WERI-Rb-1 (cell line): ENCODE measurements at regions not wholly inside any gene's neighbourhood (a gene's known extent, or its start where the extent isn't known, plus 50 kb on each side); places are given as distances from the start of the nearest gene placed in this dataset.

Experiments
- DNase-seq: peaks from one replicate; pipeline ENCODE4 v3.0.0-alpha.2; 2020
- H3K27ac ChIP-seq: fragments of 250-450 bp; sonication (Bioruptor Pico); 2 replicates; pipeline ENCODE4 v1.5.1; 2020; ENCODE audit warnings: mild to moderate bottlenecking, moderate library complexity
- H3K27me3 ChIP-seq: fragments of 250-450 bp; sonication (Bioruptor Pico); 2 replicates; pipeline ENCODE4 v1.5.1; 2021; ENCODE audit warnings: mild to moderate bottlenecking, low read depth, moderate library complexity; ENCODE audit not compliant: insufficient read depth, severe bottlenecking
- H3K36me3 ChIP-seq: fragments of 250-450 bp; sonication (Bioruptor Pico); 2 replicates; pipeline ENCODE4 v1.5.1; 2020; ENCODE audit warnings: mild to moderate bottlenecking, moderate library complexity
- H3K4me3 ChIP-seq: 2 replicates; pipeline ENCODE4 v1.5.1; 2011; ENCODE audit warnings: low read depth, mild to moderate bottlenecking, control low read depth, low read length
- H3K9me3 ChIP-seq: fragments of 250-450 bp; sonication (Bioruptor Pico); 2 replicates; pipeline ENCODE4 v1.5.1; 2021; ENCODE audit warnings: mild to moderate bottlenecking, moderate library complexity; ENCODE audit not compliant: severe bottlenecking
- TF ChIP-seq, protein P1 (sequence below): IDR thresholded peaks from 2 replicates; pipeline ENCODE4 v1.5.1; 2011; ENCODE audit warnings: low read depth, mild to moderate bottlenecking, control low read depth, inconsistent platforms, low read length

DNA sequence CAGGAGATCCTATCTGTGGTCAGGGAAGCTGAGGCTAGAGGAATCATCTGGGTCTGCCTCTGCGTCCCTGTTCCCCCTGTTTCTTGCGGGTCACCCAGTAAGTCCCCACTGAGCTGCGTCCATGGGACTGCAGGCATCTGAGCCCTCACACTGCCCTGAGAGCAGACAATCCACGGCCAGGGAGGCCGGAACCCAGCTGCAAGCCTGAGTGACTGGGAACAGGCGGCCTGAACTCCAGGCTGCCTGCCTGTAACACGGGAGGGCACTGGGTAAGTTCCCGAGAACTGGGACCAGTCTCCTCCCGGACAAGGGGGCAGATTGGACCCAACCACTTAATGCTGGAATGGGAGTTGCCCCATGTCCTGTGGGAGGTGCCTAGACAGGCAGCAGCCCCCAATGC is 727.4 kb downstream of the BRD1 start:
- Histone ChIP-seq H3K27me3 (no peaks in the 10 kb centered on the region), H3K9me3 (no peaks in the 10 kb centered on the region), H3K4me3 (no peak overlapping the region), H3K36me3 (no peaks in the 10 kb centered on the region), H3K27ac (no peak overlapping the region)
- TF ChIP-seq, protein P1, sequence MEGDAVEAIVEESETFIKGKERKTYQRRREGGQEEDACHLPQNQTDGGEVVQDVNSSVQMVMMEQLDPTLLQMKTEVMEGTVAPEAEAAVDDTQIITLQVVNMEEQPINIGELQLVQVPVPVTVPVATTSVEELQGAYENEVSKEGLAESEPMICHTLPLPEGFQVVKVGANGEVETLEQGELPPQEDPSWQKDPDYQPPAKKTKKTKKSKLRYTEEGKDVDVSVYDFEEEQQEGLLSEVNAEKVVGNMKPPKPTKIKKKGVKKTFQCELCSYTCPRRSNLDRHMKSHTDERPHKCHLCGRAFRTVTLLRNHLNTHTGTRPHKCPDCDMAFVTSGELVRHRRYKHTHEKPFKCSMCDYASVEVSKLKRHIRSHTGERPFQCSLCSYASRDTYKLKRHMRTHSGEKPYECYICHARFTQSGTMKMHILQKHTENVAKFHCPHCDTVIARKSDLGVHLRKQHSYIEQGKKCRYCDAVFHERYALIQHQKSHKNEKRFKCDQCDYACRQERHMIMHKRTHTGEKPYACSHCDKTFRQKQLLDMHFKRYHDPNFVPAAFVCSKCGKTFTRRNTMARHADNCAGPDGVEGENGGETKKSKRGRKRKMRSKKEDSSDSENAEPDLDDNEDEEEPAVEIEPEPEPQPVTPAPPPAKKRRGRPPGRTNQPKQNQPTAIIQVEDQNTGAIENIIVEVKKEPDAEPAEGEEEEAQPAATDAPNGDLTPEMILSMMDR, result no peak
- no peak for DNase-seq

DNA sequence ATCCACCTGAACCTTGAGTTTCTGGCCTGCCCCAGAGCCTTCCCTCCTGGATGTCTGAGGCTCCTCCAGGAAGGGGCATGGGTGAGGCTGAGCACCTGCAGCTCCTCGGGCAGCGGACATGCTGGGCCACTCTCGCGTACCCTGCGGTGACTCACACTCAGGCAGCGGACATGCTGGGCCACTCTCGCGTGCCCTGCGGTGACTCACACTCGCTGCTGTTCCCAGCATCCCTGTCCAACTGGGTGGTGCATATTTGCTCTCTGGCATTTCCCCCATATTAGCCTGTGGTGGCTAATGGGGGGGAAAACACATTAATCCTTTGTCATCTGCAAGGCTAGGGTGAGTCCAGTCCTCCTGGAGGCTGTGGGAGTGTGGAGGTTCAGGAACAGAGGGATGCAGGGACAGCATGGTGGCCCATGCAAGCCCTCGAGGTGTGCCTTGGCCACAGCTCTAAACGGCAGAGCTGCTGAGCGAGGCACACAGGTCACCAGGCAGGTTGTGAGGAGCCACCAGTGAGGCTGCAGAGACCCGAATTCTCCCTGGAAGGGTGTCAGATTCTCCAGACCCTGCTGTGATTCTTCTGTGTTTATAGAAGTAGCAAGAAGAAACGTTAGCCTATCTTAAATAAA is 728.1 kb downstream of the BRD1 start:
- no peaks in the 10 kb centered on the region for H3K27me3 ChIP-seq
- H3K36me3 ChIP-seq, result no peaks in the 10 kb centered on the region
- no peaks in the 10 kb centered on the region for H3K9me3 ChIP-seq
- DNase-seq, result no peak
- no peak overlapping the region for H3K4me3 ChIP-seq
- no peak overlapping the region for H3K27ac ChIP-seq
- TF ChIP-seq, protein P1, result no peak

DNA sequence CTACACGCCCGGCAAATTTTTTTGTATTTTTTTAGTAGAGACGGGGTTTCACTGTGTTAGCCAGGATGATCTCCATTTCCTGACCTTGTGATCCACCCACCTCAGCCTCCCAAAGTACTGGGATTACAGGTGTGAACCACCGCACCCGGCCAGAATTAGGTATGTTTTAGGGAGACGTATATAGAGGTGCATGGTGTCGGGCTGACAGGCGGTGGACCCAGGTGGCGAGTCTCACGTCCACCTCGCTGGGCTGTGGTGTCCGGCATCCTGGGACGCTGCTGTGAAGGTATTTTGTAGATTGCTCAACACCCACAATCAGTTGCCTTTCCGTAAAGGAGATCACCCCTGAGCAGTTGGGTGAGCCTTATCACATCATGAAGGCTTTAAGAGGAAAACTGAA is 728.6 kb downstream of the BRD1 start:
- Histone ChIP-seq H3K27ac (no peak overlapping the region), H3K36me3 (no peaks in the 10 kb centered on the region), H3K9me3 (no peaks in the 10 kb centered on the region), H3K27me3 (no peaks in the 10 kb centered on the region), H3K4me3 (no peak overlapping the region)
- TF ChIP-seq, protein P1, result no peak
- DNase-seq, result no peak

DNA sequence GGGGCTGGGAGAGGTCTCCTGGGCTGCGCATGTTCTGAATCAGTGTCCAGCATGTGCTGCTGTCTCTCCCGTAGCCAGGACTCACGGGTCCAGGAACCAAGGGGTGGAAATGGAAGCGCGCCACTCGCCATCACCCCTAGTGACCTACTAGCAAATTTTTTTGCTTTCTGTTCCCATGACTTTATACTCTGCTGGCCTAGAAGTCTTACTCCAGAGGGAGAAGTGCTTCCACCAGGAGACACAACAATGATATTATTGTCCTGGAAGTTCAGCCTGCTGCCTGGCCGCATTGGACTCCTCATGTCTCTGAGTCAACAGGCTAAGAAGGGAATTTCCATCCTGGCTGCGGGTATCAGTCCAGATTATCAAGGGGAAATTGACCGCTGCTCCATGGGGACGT is 729.7 kb downstream of the BRD1 start:
- no peaks in the 10 kb centered on the region for H3K9me3 ChIP-seq
- TF ChIP-seq, protein P1, result no peak
- H3K4me3 ChIP-seq, result no peak overlapping the region
- H3K27me3 ChIP-seq, result no peaks in the 10 kb centered on the region
- no peak overlapping the region for H3K27ac ChIP-seq
- no peaks in the 10 kb centered on the region for H3K36me3 ChIP-seq
- DNase-seq, result no peak

DNA sequence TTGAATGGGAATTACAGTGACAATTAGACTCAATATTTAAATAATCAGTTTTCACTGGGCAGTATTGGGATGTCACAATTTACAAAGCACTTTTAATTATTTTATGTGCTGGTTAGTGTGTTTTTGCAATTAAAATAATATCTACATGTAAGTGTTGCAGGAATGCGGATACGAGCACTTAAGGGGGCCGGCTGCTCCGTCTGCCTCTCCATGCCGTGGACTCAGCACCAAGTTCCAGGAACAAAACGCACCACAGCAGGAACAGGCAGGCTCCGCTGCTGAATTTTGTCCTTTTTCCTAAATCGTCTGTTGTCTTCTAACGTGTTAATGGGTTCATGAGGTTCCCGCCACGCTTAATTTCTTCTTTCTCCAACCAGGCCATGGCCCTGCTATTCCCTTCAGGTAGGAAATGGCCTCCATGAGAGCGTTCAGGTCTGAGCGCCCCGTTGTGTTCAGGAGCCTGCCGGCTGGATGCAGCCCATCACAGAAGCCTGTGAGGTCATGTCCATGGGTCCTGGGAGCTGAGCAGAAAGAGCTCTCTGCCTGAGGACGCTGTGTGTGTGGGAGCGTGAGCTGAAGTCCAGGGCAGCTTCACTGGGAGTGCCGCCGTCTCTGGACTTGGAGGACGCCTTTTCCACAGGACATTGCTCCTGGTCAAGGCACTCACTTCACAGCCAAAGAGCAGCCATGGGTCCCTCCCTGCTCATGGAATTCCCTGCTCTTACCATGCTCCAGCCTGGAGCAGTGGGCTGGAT is 730.3 kb downstream of the BRD1 start:
- Histone ChIP-seq H3K4me3 (no peak overlapping the region), H3K9me3 (no peaks in the 10 kb centered on the region), H3K27me3 (no peaks in the 10 kb centered on the region)

More for the DNA sequence above, 730.3 kb downstream of the BRD1 start:
- TF ChIP-seq, protein P1, result no peak
- H3K36me3 ChIP-seq, result no peaks in the 10 kb centered on the region
- DNase-seq, result no peak
- H3K27ac ChIP-seq, result no peak overlapping the region
